ENCODE measurements at regions not wholly inside any gene's neighbourhood (a gene's known extent, or its start where the extent isn't known, plus 50 kb on each side); places are given as distances from the start of the nearest gene placed in this dataset.

GRCh38 chr18:57954935-57955334 is 89.1 kb upstream of the NEDD4L start:
- no peak for TF ChIP-seq CTCF (IDR thresholded peaks at IDR 0.05; ENCODE audit: insufficient read depth, low read length, poor library complexity, severe bottlenecking)
- TF ChIP-seq EZH2phosphoT487 (conservative IDR thresholded peaks at IDR 0.05; ENCODE audit: low read length), result no peak
